GM18526 (cell line): ENCODE measurements at regions not wholly inside any gene's neighbourhood (a gene's known extent, or its start where the extent isn't known, plus 50 kb on each side); places are given as distances from the start of the nearest gene placed in this dataset.

Experiments used
- POLR2A ChIP-seq: IDR thresholded peaks from 3 replicates; pipeline ENCODE4 v1.6.1; 2011; ENCODE audit not compliant: insufficient read length; ENCODE audit errors: extremely low read depth

- no peak for TF ChIP-seq POLR2A
Measured at GRCh38 chr15:92840149-92840548, 60.0 kb upstream of the CHD2 start.

- TF ChIP-seq POLR2A = no peak
Measured at GRCh38 chr15:92843326-92843725, 56.8 kb upstream of the CHD2 start.

GRCh38 chr15:92843814-92844213 is 56.3 kb upstream of the CHD2 start:
- TF ChIP-seq POLR2A = no peak

DNA sequence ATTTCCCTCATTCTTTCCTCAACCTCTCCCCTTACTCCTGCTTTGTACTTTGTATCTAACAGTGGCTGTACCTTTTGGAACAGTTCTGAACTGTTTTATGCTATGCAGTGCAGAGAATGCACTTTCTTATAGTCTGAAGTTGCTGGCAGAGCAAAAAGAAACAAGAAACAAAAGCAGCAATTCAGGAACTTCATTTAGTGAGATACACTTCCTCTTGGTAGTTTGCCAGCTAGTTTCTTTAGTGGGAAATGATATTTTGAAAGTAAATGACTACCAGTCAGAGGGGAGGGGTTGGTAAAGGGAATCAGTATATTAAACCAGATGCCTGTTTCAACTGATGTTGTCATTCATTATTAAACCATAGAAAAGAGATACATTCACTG is 55.0 kb upstream of the CHD2 start:
- no peak for TF ChIP-seq POLR2A

DNA sequence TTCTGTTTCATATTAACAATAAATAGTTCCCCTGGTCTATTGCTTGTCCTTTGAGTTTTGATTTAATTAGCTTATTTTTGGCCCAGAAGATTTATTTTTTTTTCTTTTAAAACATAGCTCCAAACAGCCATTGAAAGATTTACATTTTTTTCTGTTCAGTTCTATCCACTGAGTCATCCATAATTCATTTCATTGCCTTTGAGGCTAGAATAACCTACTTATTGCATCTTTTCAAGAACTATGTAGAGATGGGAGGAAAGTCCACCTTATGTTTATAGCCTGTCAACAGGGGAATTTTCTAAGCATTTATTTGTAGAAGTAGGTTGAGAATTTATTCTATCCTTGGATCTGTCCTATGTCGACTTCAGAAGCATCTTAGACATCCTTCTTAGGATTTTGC is 53.4 kb upstream of the CHD2 start:
- TF ChIP-seq POLR2A = no peak

DNA sequence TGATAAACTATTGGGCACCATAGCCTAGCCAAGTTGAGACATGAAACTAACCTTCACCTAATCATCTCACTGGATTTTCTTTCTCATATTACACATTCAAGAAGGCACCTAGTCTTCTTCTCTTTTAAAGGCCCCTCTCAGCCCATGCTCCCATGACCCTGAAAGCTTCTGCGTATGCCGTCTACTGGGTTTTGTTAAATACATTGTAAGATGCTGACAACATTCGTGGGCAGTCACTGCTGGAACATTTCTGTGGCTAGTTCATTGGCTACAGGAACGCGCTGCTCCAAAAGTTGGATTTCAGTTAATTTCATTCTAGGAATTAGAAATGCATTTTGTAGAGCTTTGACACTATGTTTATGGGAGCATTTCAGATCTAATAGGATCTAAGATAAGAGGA is 52.3 kb upstream of the CHD2 start:
- no peak for TF ChIP-seq POLR2A

- no peak for TF ChIP-seq POLR2A
Measured at GRCh38 chr15:92848464-92848851, 51.7 kb upstream of the CHD2 start.

GRCh38 chr15:92848852-92849598 is 51.1 kb upstream of the CHD2 start:
- TF ChIP-seq POLR2A = no peak
